Lower lobe of right lung (tissue), 2 donors: ENCODE measurements at regions not wholly inside any gene's neighbourhood (a gene's known extent, or its start where the extent isn't known, plus 50 kb on each side); places are given as distances from the start of the nearest gene placed in this dataset.
A peak's percentile ranks its signal among the peaks of the same experiment; 100 is the strongest.

Experiments used
- ATAC-seq, 2 donors: fragments of 200-7000 bp; cut with Tn5 transposase; one replicate each; pipeline ENCODE4 v1.9.1; 2020 to 2022; ENCODE audit warnings: mild to moderate bottlenecking in 2 of 2, moderate library complexity in 2 of 2
- DNase-seq: peaks from one replicate; pipeline ENCODE4 v3.0.0-alpha.2; 2020
- H3K27ac ChIP-seq: fragments of 200-600 bp; one replicate; pipeline ENCODE4 v1.8.0; 2022
- H3K27me3 ChIP-seq: fragments of 200-600 bp; one replicate; pipeline ENCODE4 v1.8.0; 2022; ENCODE audit warnings: low read depth
- H3K36me3 ChIP-seq: fragments of 200-600 bp; one replicate; pipeline ENCODE4 v1.8.0; 2022; ENCODE audit warnings: mild to moderate bottlenecking
- H3K4me1 ChIP-seq: fragments of 200-600 bp; one replicate; pipeline ENCODE4 v1.8.0; 2022
- H3K4me3 ChIP-seq: fragments of 200-600 bp; one replicate; pipeline ENCODE4 v1.8.0; 2022; ENCODE audit warnings: mild to moderate bottlenecking
- H3K9me3 ChIP-seq: fragments of 200-600 bp; one replicate; pipeline ENCODE4 v1.8.0; 2022
- intact Hi-C: fragments of 100-400 bp; cut with DNase I; formaldehyde crosslinking; loops from one replicate; pipeline ENCODE4 v1.11.0; 2022
- TF ChIP-seq, protein P1 (sequence below): fragments of 200-600 bp; IDR thresholded peaks from one replicate; pipeline ENCODE4 v1.8.0; 2022; ENCODE audit warnings: antibody characterized with exemption, mild to moderate bottlenecking
- donor health status: DM: no; HTN: yes; CAD: no; lungs with severe emphysema.

DNA sequence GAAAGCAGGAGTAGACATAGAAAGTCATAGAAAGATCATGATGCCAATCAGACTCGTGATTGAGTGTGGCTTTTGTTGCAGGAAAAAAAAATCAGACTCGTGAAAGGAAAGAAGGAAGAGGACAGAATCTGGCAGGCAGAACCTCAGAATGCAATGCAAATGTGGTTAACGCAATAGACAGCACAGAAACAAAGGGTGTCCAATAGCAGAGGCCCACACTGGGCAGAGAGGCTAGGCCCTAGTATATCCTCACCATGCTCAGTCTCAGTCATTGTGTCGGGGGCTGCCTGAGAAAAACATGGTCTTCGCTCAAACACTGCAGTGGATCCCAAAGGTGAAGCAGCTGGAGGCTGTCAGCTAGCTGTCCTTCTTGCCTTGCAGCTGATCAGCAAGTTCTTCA is 102.8 kb upstream of the MAOA start:
- TF ChIP-seq, protein P1, sequence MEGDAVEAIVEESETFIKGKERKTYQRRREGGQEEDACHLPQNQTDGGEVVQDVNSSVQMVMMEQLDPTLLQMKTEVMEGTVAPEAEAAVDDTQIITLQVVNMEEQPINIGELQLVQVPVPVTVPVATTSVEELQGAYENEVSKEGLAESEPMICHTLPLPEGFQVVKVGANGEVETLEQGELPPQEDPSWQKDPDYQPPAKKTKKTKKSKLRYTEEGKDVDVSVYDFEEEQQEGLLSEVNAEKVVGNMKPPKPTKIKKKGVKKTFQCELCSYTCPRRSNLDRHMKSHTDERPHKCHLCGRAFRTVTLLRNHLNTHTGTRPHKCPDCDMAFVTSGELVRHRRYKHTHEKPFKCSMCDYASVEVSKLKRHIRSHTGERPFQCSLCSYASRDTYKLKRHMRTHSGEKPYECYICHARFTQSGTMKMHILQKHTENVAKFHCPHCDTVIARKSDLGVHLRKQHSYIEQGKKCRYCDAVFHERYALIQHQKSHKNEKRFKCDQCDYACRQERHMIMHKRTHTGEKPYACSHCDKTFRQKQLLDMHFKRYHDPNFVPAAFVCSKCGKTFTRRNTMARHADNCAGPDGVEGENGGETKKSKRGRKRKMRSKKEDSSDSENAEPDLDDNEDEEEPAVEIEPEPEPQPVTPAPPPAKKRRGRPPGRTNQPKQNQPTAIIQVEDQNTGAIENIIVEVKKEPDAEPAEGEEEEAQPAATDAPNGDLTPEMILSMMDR, result no peak
- DNase-seq (no peak), ATAC-seq (no peak)
- Histone ChIP-seq H3K27ac (no peak overlapping the region), H3K4me3 (no peak overlapping the region), H3K27me3 (no peaks in the 10 kb centered on the region), H3K9me3 (no peaks in the 10 kb centered on the region), H3K36me3 (no peaks in the 10 kb centered on the region), H3K4me1 (peaks cover 7% of the 10 kb centered on the region)
- intact Hi-C loops, result loop anchor here (10.0 kb wide), 1 partner anchor 198 kb away; no protein-coding TSS in a partner anchor

DNA sequence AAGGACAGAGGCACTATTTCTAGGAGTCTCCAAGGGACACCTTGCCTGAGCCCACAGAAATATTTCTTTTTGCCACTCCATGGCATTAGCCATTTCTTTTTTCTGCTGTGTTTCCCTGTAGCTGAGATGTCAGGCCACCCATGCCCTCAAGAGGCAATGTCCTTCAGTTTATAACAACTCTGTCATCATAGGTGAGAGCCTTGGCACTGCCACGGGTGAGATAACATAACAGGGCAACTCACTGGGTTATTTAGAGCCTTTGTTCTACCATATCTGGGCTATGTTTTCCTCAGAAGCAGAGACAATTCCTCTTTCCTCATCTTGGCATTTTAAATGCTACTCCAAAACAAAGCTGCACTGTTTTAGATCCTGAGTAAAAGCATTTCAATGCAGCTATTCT is 99.9 kb upstream of the MAOA start:
- peak; percentile 42 for DNase-seq
- intact Hi-C loops, result loop anchor here (10.0 kb wide), 1 partner anchor 201 kb away; no protein-coding TSS in a partner anchor
- no peaks in the 10 kb centered on the region for H3K27me3 ChIP-seq
- no peak overlapping the region for H3K4me3 ChIP-seq
- TF ChIP-seq, protein P1, result no peak
- peak in 1 of 2 donors; percentile 50 for ATAC-seq
- no peaks in the 10 kb centered on the region for H3K36me3 ChIP-seq
- H3K27ac ChIP-seq, result no peak overlapping the region
- H3K4me1 ChIP-seq, result peaks cover 7% of the 10 kb centered on the region
- H3K9me3 ChIP-seq, result no peaks in the 10 kb centered on the region

DNA sequence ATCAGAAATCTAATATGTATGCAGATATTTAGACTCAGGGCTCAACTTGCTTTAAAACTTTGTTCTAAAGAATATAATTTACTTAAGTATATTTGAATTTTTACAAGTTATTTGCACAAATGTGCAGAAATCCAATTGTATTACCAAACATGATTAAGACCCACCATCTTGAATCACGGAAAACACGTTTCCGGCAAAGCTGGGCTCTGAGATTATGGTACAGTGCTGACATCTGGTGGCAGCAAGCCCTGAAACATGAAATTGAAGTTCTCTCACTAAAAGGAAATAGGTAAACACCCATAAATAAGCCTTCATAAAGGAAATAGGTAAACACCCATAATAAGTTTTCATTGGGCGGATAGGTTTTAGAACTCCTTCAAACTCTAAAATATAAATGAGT is 98.3 kb upstream of the MAOA start:
- intact Hi-C loops, result loop anchor here (10.0 kb wide), 1 partner anchor 203 kb away; no protein-coding TSS in a partner anchor
- Histone ChIP-seq H3K9me3 (no peaks in the 10 kb centered on the region), H3K36me3 (no peaks in the 10 kb centered on the region), H3K27me3 (no peaks in the 10 kb centered on the region), H3K4me1 (no peaks in the 10 kb centered on the region), H3K4me3 (no peak overlapping the region), H3K27ac (no peak overlapping the region)
- TF ChIP-seq, protein P1, result peak; percentile 54
- ATAC-seq (peak in 1 of 2 donors; percentile 65), DNase-seq (peak; percentile 41)

DNA sequence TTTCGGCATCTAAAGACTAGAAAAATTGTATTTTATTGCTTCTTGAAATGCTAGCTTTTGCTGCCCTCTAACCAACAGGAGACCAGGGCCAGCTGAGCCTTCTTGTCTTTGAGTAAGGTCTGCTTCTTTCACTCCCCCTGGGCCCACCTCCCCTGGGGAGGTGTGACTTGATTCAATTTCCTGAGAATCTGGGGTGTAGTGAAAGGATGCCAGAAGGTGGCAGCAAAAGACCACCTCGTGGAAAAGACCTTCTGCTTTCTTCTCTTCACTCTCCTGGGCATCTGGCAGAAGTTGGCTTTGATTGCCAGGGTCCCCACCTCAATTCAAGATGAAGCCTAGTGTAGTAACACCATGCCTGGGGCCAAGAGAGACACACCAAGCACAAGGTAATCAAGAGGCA is 96.5 kb upstream of the MAOA start:
- Histone ChIP-seq H3K27ac (no peak overlapping the region), H3K4me3 (no peak overlapping the region), H3K9me3 (no peaks in the 10 kb centered on the region), H3K36me3 (no peaks in the 10 kb centered on the region), H3K4me1 (no peaks in the 10 kb centered on the region), H3K27me3 (no peaks in the 10 kb centered on the region)
- peak; percentile 74 to 78 for ATAC-seq
- TF ChIP-seq, protein P1, result peak; percentile 50
- intact Hi-C loops, result loop anchor here (10.0 kb wide), 1 partner anchor 205 kb away; no protein-coding TSS in a partner anchor
- DNase-seq, result no peak

DNA sequence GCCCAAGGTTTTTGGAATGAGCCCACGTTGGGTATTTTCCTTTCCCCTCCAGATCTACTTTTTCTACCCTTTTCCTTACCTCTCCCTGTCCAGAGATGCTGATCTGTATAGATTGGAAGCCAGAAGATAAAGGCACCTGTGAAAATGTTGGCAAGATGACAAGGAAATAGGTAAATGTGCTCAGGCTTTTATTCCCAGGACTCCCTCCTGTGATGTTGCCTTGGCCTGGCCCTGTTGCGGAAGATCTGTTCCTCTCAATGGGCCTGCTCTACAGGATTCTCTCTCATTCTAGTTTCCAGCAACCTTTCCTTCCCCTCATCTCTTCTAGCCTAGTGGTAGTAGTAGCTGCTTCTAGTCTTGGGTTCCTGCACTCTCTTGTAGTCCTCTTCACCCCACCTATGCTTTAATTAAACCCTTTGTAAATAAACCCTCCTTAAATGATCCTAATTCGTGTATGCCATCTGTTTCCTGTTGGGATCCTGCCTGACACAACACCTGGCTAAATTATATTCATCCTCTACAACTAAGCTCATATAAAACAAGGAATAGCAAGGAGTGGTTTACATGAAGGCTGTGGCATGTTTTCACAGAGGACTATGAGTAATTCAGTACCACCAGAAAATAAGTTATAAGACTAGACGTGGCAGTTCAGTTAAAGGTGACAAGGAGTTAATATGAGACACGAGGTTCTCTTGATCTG is 95.7 kb upstream of the MAOA start:
- Histone ChIP-seq H3K27me3 (no peaks in the 10 kb centered on the region), H3K4me1 (no peaks in the 10 kb centered on the region), H3K4me3 (no peak overlapping the region), H3K9me3 (no peaks in the 10 kb centered on the region), H3K36me3 (no peaks in the 10 kb centered on the region), H3K27ac (no peak overlapping the region)
- TF ChIP-seq, protein P1, result no peak
- no peak for DNase-seq
- intact Hi-C loops, result no loop called here
- ATAC-seq, result no peak
